HG03354 (cell line): ENCODE measurements at regions not wholly inside any gene's neighbourhood (a gene's known extent, or its start where the extent isn't known, plus 50 kb on each side); places are given as distances from the start of the nearest gene placed in this dataset.
"Not testable (repeated sequence)": the region's sequence is repeated elsewhere in the genome, so short reads cannot be mapped to it uniquely, and the experiment has no call there.

ENCODE experiments used
- ATAC-seq: cut with Tn5 transposase; IDR thresholded peaks from one replicate; pipeline ENCODE4 v1.9.1; 2021; ENCODE audit warnings: mild to moderate bottlenecking; ENCODE audit not compliant: unreplicated experiment, poor library complexity, severe bottlenecking

- no peak for ATAC-seq
Observed at GRCh38 chr17:77521076-77521475, 380.3 kb downstream of the SEC14L1 start.

GRCh38 chr17:77523540-77523939 is 382.8 kb downstream of the SEC14L1 start:
- no peak for ATAC-seq

- no peak for ATAC-seq
Observed at GRCh38 chr17:77526259-77526711, 385.5 kb downstream of the SEC14L1 start.

GRCh38 chr17:77526728-77527350 is 386.1 kb downstream of the SEC14L1 start:
- no peak for ATAC-seq

GRCh38 chr17:77527409-77527808 is 386.6 kb downstream of the SEC14L1 start:
- no peak for ATAC-seq

GRCh38 chr17:77527836-77528505 is 387.2 kb downstream of the SEC14L1 start:
- no peak for ATAC-seq

- no peak for ATAC-seq
Observed at GRCh38 chr17:77528516-77529327, 388.0 kb downstream of the SEC14L1 start.

- no peak for ATAC-seq
Observed at GRCh38 chr17:77529328-77529650, 388.5 kb downstream of the SEC14L1 start.

- ATAC-seq, result no peak
Observed at GRCh38 chr17:77530591-77530990, 389.8 kb downstream of the SEC14L1 start.

GRCh38 chr17:77531002-77531401 is 390.2 kb downstream of the SEC14L1 start:
- ATAC-seq, result no peak

- ATAC-seq, result no peak
Observed at GRCh38 chr17:77531641-77532040, 390.9 kb downstream of the SEC14L1 start.

- not testable (repeated sequence) for ATAC-seq
Observed at GRCh38 chr17:77533697-77534096, 392.9 kb downstream of the SEC14L1 start.

GRCh38 chr17:77534137-77534536 is 393.4 kb downstream of the SEC14L1 start:
- ATAC-seq, result no peak

GRCh38 chr17:77535435-77535834 is 394.7 kb downstream of the SEC14L1 start:
- no peak for ATAC-seq

- ATAC-seq, result no peak
Observed at GRCh38 chr17:77535892-77536291, 395.1 kb downstream of the SEC14L1 start.

- no peak for ATAC-seq
Observed at GRCh38 chr17:77537566-77537965, 396.8 kb downstream of the SEC14L1 start.

GRCh38 chr17:77540531-77540930 is 399.8 kb downstream of the SEC14L1 start:
- ATAC-seq, result no peak

GRCh38 chr17:77540975-77541374 is 400.2 kb downstream of the SEC14L1 start:
- no peak for ATAC-seq

- ATAC-seq, result no peak
Observed at GRCh38 chr17:77542011-77542410, 401.2 kb downstream of the SEC14L1 start.

GRCh38 chr17:77542551-77543490 is 402.1 kb downstream of the SEC14L1 start:
- ATAC-seq, result no peak
